ENCODE measurements at regions not wholly inside any gene's neighbourhood (a gene's known extent, or its start where the extent isn't known, plus 50 kb on each side); places are given as distances from the start of the nearest gene placed in this dataset.

- Mint-ChIP-seq H3K9me3 (ENCODE audit: unreplicated experiment) (no peaks in the 10 kb centered on the region), H3K4me1 (ENCODE audit: low read depth, unreplicated experiment) (no peaks in the 10 kb centered on the region), H3K27ac (ENCODE audit: unreplicated experiment) (no peak overlapping the region), H3K4me3 (ENCODE audit: unreplicated experiment) (no peak overlapping the region), H3K27me3 (ENCODE audit: unreplicated experiment) (no peaks in the 10 kb centered on the region), H3K36me3 (ENCODE audit: unreplicated experiment) (no peaks in the 10 kb centered on the region)
- no peak for TF ChIP-seq CTCF (IDR thresholded peaks at IDR 0.05; ENCODE audit: partially characterized antibody, unreplicated experiment)
- no peak for DNase-seq
Measured at GRCh38 chrX:131617182-131617581, 73.3 kb downstream of the OR13H1 start.

GRCh38 chrX:131621650-131622049 lies 77.8 kb downstream of the OR13H1 start:
- H3K4me3 Mint-ChIP-seq (ENCODE audit: unreplicated experiment), result no peak overlapping the region

GRCh38 chrX:131626681-131627296 lies 82.9 kb downstream of the OR13H1 start:
- no peak for TF ChIP-seq CTCF (IDR thresholded peaks at IDR 0.05; ENCODE audit: partially characterized antibody, unreplicated experiment)
- H3K4me1 Mint-ChIP-seq (ENCODE audit: low read depth, unreplicated experiment), result no peaks in the 10 kb centered on the region
- no peak overlapping the region for H3K4me3 Mint-ChIP-seq (ENCODE audit: unreplicated experiment)
- H3K27me3 Mint-ChIP-seq (ENCODE audit: unreplicated experiment), result no peaks in the 10 kb centered on the region
- no peak for DNase-seq
- H3K36me3 Mint-ChIP-seq (ENCODE audit: unreplicated experiment), result no peaks in the 10 kb centered on the region
- no peak overlapping the region for H3K27ac Mint-ChIP-seq (ENCODE audit: unreplicated experiment)
- H3K9me3 Mint-ChIP-seq (ENCODE audit: unreplicated experiment), result no peaks in the 10 kb centered on the region

More at GRCh38 chrX:131621650-131622049, 77.8 kb downstream of the OR13H1 start:
- Mint-ChIP-seq H3K36me3 (ENCODE audit: unreplicated experiment) (no peaks in the 10 kb centered on the region), H3K4me1 (ENCODE audit: low read depth, unreplicated experiment) (no peaks in the 10 kb centered on the region), H3K27ac (ENCODE audit: unreplicated experiment) (no peak overlapping the region), H3K9me3 (ENCODE audit: unreplicated experiment) (no peaks in the 10 kb centered on the region), H3K27me3 (ENCODE audit: unreplicated experiment) (no peaks in the 10 kb centered on the region)
- DNase-seq, result no peak
- TF ChIP-seq CTCF (IDR thresholded peaks at IDR 0.05; ENCODE audit: partially characterized antibody, unreplicated experiment), result no peak

- no peak for DNase-seq
- Mint-ChIP-seq H3K4me3 (ENCODE audit: unreplicated experiment) (no peak overlapping the region), H3K4me1 (ENCODE audit: low read depth, unreplicated experiment) (no peaks in the 10 kb centered on the region), H3K9me3 (ENCODE audit: unreplicated experiment) (no peaks in the 10 kb centered on the region), H3K27ac (ENCODE audit: unreplicated experiment) (no peak overlapping the region), H3K27me3 (ENCODE audit: unreplicated experiment) (no peaks in the 10 kb centered on the region), H3K36me3 (ENCODE audit: unreplicated experiment) (no peaks in the 10 kb centered on the region)
- no peak for TF ChIP-seq CTCF (IDR thresholded peaks at IDR 0.05; ENCODE audit: partially characterized antibody, unreplicated experiment)
Measured at GRCh38 chrX:131630534-131630933, 86.7 kb downstream of the OR13H1 start.

- H3K4me1 Mint-ChIP-seq (ENCODE audit: low read depth, unreplicated experiment), result no peaks in the 10 kb centered on the region
- no peaks in the 10 kb centered on the region for H3K27me3 Mint-ChIP-seq (ENCODE audit: unreplicated experiment)
- H3K9me3 Mint-ChIP-seq (ENCODE audit: unreplicated experiment), result no peaks in the 10 kb centered on the region
- TF ChIP-seq CTCF (IDR thresholded peaks at IDR 0.05; ENCODE audit: partially characterized antibody, unreplicated experiment), result peak; percentile 60
- H3K36me3 Mint-ChIP-seq (ENCODE audit: unreplicated experiment), result no peaks in the 10 kb centered on the region
- no peak overlapping the region for H3K27ac Mint-ChIP-seq (ENCODE audit: unreplicated experiment)
- peak; percentile 62 for DNase-seq
- no peak overlapping the region for H3K4me3 Mint-ChIP-seq (ENCODE audit: unreplicated experiment)
Measured at GRCh38 chrX:131633285-131633917, 89.5 kb downstream of the OR13H1 start.
